ENCODE measurements at regions not wholly inside any gene's neighbourhood (a gene's known extent, or its start where the extent isn't known, plus 50 kb on each side); places are given as distances from the start of the nearest gene placed in this dataset.
"Not testable (repeated sequence)": the region's sequence is repeated elsewhere in the genome, so short reads cannot be mapped to it uniquely, and the experiment has no call there.

- Mint-ChIP-seq H3K36me3 (ENCODE audit: low read depth) (no peaks in the 10 kb centered on the region), H3K4me1 (ENCODE audit: low read depth) (no peaks in the 10 kb centered on the region), H3K27ac (no peak overlapping the region), H3K27me3 (ENCODE audit: low read depth) (no peaks in the 10 kb centered on the region), H3K9me3 (peaks cover 48% of the 10 kb centered on the region), H3K4me3 (ENCODE audit: low read depth) (no peak overlapping the region)
- no peak for DNase-seq (ENCODE audit: low spot score)
- intact Hi-C loops (cut with micrococcal nuclease): no loop called here
Measured at GRCh38 chr7:68943786-68944185, 654.5 kb upstream of the AUTS2 start.

GRCh38 chr7:68955656-68956055, 642.6 kb upstream of the AUTS2 start:
- Mint-ChIP-seq H3K27me3 (ENCODE audit: low read depth) (no peaks in the 10 kb centered on the region), H3K36me3 (ENCODE audit: low read depth) (no peaks in the 10 kb centered on the region), H3K9me3 (peaks cover 52% of the 10 kb centered on the region), H3K4me3 (ENCODE audit: low read depth) (no peak overlapping the region), H3K27ac (no peak overlapping the region), H3K4me1 (ENCODE audit: low read depth) (no peaks in the 10 kb centered on the region)
- DNase-seq (ENCODE audit: low spot score): no peak
- intact Hi-C loops (cut with micrococcal nuclease): no loop called here

DNA sequence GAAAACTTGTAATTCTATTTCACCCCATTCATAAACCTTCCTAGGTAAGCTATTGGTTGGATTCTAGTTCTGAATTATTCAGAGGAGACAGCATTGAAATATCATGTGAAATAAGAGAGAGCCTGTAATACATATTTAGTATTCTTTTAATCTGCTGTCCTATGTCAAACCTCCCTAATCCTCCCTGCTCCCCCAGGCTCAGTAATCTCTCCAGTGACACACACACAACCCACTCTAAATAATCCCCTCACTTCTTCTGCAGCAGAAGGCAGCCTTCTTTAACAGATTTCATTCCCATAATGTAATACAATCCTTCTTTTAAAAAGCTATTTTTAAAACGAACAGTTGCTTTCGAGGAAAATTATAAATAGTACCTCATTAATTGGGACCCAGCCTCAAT, 639.7 kb upstream of the AUTS2 start:
- no peak overlapping the region for H3K27ac Mint-ChIP-seq
- peaks cover 49% of the 10 kb centered on the region for H3K9me3 Mint-ChIP-seq
- no peaks in the 10 kb centered on the region for H3K4me1 Mint-ChIP-seq (ENCODE audit: low read depth)
- intact Hi-C loops (cut with micrococcal nuclease): no loop called here
- no peak overlapping the region for H3K4me3 Mint-ChIP-seq (ENCODE audit: low read depth)
- no peak for DNase-seq (ENCODE audit: low spot score)
- no peaks in the 10 kb centered on the region for H3K36me3 Mint-ChIP-seq (ENCODE audit: low read depth)
- no peaks in the 10 kb centered on the region for H3K27me3 Mint-ChIP-seq (ENCODE audit: low read depth)

DNA sequence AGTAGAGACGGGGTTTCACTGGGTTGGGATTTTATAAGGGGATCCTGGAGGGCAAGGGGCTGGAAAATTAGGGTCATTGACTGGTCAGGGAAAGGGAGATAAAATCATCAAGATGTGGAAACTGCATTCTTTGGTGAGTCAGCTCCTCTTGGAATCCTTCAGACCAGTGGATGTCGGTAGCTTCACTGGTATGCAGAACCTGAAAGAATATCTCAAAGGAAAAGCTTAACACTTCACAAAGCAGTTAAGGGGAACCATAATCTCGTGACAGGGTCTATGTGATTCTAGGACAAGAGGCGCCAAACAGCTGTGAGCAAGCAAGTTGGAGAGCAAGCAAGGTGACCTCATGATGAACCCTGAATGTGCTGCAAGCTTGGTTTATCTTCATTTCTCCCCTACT, 634.7 kb upstream of the AUTS2 start:
- no peak overlapping the region for H3K27ac Mint-ChIP-seq
- no peak for DNase-seq (ENCODE audit: low spot score)

DNA sequence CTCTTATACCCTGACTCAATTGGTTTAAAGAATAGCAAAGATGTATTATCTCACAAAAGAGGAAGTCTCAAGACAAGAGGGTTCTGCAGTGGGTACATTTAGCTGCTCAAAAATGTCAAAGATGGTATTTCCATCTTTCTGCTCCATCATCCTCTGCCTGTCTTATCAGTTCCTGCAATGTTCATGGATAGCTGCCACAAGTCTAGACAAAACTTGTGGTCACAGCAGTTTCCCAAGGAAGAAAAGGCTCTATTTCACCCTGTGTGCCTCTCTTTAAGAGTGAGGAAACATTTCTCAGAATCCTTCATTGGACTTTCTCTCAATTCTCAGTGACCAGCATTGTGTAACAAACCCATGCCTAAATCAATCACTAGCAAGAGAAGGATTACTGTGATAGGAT, 634.2 kb upstream of the AUTS2 start:
- no peak for DNase-seq (ENCODE audit: low spot score)
- no peak overlapping the region for H3K27ac Mint-ChIP-seq
- H3K27me3 Mint-ChIP-seq (ENCODE audit: low read depth): no peaks in the 10 kb centered on the region
- intact Hi-C loops (cut with micrococcal nuclease): no loop called here
- H3K36me3 Mint-ChIP-seq (ENCODE audit: low read depth): no peaks in the 10 kb centered on the region
- no peaks in the 10 kb centered on the region for H3K4me1 Mint-ChIP-seq (ENCODE audit: low read depth)
- no peak overlapping the region for H3K4me3 Mint-ChIP-seq (ENCODE audit: low read depth)
- peaks cover 49% of the 10 kb centered on the region for H3K9me3 Mint-ChIP-seq

More for the DNA sequence above, 634.7 kb upstream of the AUTS2 start:
- intact Hi-C loops (cut with micrococcal nuclease): no loop called here
- H3K4me3 Mint-ChIP-seq (ENCODE audit: low read depth): no peak overlapping the region
- H3K27me3 Mint-ChIP-seq (ENCODE audit: low read depth): no peaks in the 10 kb centered on the region
- H3K36me3 Mint-ChIP-seq (ENCODE audit: low read depth): no peaks in the 10 kb centered on the region
- H3K9me3 Mint-ChIP-seq: peaks cover 51% of the 10 kb centered on the region
- H3K4me1 Mint-ChIP-seq (ENCODE audit: low read depth): no peaks in the 10 kb centered on the region

- H3K4me1 Mint-ChIP-seq (ENCODE audit: low read depth): no peaks in the 10 kb centered on the region
- H3K4me3 Mint-ChIP-seq (ENCODE audit: low read depth): no peak overlapping the region
- no peaks in the 10 kb centered on the region for H3K27me3 Mint-ChIP-seq (ENCODE audit: low read depth)
- peaks cover 54% of the 10 kb centered on the region for H3K9me3 Mint-ChIP-seq
- intact Hi-C loops (cut with micrococcal nuclease): no loop called here
- DNase-seq (ENCODE audit: low spot score): no peak
- H3K36me3 Mint-ChIP-seq (ENCODE audit: low read depth): no peaks in the 10 kb centered on the region
- H3K27ac Mint-ChIP-seq: no peak overlapping the region
Measured at GRCh38 chr7:68965351-68965750, 632.9 kb upstream of the AUTS2 start.

- Mint-ChIP-seq H3K36me3 (ENCODE audit: low read depth) (no peaks in the 10 kb centered on the region), H3K4me1 (ENCODE audit: low read depth) (no peaks in the 10 kb centered on the region), H3K27me3 (ENCODE audit: low read depth) (no peaks in the 10 kb centered on the region), H3K27ac (no peak overlapping the region), H3K4me3 (ENCODE audit: low read depth) (no peak overlapping the region), H3K9me3 (peaks cover 67% of the 10 kb centered on the region)
- no peak for DNase-seq (ENCODE audit: low spot score)
- intact Hi-C loops (cut with micrococcal nuclease): no loop called here
Measured at GRCh38 chr7:68967598-68967997, 630.7 kb upstream of the AUTS2 start.

- intact Hi-C loops (cut with micrococcal nuclease): no loop called here
- Mint-ChIP-seq H3K36me3 (ENCODE audit: low read depth) (no peaks in the 10 kb centered on the region), H3K27me3 (ENCODE audit: low read depth) (no peaks in the 10 kb centered on the region), H3K4me1 (ENCODE audit: low read depth) (no peaks in the 10 kb centered on the region), H3K4me3 (ENCODE audit: low read depth) (no peak overlapping the region), H3K9me3 (peaks cover 61% of the 10 kb centered on the region), H3K27ac (no peak overlapping the region)
- no peak for DNase-seq (ENCODE audit: low spot score)
Measured at GRCh38 chr7:68969571-68969970, 628.7 kb upstream of the AUTS2 start.

GRCh38 chr7:68971634-68972340, 626.5 kb upstream of the AUTS2 start:
- intact Hi-C loops (cut with micrococcal nuclease): no loop called here
- Mint-ChIP-seq H3K9me3 (peaks cover 63% of the 10 kb centered on the region), H3K27me3 (ENCODE audit: low read depth) (no peaks in the 10 kb centered on the region), H3K36me3 (ENCODE audit: low read depth) (no peaks in the 10 kb centered on the region), H3K4me1 (ENCODE audit: low read depth) (no peaks in the 10 kb centered on the region), H3K27ac (no peak overlapping the region), H3K4me3 (ENCODE audit: low read depth) (no peak overlapping the region)
- DNase-seq (ENCODE audit: low spot score): no peak

DNA sequence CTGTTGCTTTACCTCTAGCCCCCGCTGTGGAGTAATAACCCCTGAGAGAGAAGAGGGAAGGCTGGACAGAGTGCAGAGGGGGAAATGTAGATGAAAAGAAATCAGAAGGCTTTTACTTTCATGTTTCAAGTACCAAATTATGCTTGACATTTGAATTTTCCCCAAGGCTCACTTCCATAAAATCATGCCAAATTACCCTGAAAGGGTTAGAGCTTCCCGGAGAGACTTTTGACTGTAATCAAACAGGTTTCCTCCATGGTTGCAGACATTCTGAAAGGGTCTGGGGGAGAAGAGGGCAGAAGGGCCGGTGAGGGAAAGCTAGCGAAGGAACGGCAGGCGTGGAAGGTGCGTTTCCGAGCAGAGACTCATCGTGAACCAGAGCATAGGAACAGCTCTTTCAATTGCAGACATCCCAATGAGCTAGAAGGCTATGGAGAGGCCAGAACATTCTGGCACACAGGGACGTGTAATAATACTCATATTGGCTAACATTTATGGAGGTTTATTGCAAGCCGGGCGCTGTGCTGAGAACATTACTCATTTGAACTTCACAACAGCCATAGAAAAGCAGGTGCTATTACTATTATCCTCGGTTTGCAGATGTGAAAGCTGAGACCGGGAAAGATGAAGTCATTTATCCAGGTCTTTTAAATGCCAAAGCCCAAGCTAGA, 620.8 kb upstream of the AUTS2 start:
- no peak for DNase-seq (ENCODE audit: low spot score)
- Mint-ChIP-seq H3K36me3 (ENCODE audit: low read depth) (no peaks in the 10 kb centered on the region), H3K4me1 (ENCODE audit: low read depth) (no peaks in the 10 kb centered on the region), H3K27ac (no peak overlapping the region), H3K4me3 (ENCODE audit: low read depth) (no peak overlapping the region), H3K27me3 (ENCODE audit: low read depth) (no peaks in the 10 kb centered on the region), H3K9me3 (peaks cover 66% of the 10 kb centered on the region)
- intact Hi-C loops (cut with micrococcal nuclease): no loop called here

GRCh38 chr7:68978710-68979109, 619.6 kb upstream of the AUTS2 start:
- Mint-ChIP-seq H3K36me3 (ENCODE audit: low read depth) (no peaks in the 10 kb centered on the region), H3K4me3 (ENCODE audit: low read depth) (no peak overlapping the region)

DNA sequence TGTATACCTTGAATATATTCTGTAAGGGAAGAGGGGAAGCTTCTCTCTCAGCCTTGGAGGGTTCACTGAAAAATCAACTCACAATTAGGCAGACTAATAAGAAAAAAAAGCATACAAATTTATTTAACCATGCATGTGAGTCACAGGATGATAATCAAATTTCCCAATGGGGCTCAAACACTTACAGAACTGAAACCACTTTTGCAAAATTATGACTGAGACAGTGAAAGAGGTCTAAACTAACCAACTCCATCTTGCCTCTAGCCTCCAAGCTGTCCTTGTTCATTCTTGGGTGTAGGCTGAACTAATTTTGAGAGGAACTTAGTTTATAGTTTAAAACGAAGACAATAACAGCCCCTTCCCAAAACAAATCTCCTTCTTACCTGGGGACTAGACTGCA, 618.3 kb upstream of the AUTS2 start:
- H3K4me3 Mint-ChIP-seq (ENCODE audit: low read depth): no peak overlapping the region
- H3K9me3 Mint-ChIP-seq: peaks cover 70% of the 10 kb centered on the region
- H3K4me1 Mint-ChIP-seq (ENCODE audit: low read depth): no peaks in the 10 kb centered on the region
- H3K36me3 Mint-ChIP-seq (ENCODE audit: low read depth): no peaks in the 10 kb centered on the region
- no peaks in the 10 kb centered on the region for H3K27me3 Mint-ChIP-seq (ENCODE audit: low read depth)
- H3K27ac Mint-ChIP-seq: no peak overlapping the region
- intact Hi-C loops (cut with micrococcal nuclease): no loop called here
- no peak for DNase-seq (ENCODE audit: low spot score)

More at GRCh38 chr7:68978710-68979109, 619.6 kb upstream of the AUTS2 start:
- no peak overlapping the region for H3K27ac Mint-ChIP-seq
- H3K9me3 Mint-ChIP-seq: peaks cover 69% of the 10 kb centered on the region
- H3K4me1 Mint-ChIP-seq (ENCODE audit: low read depth): no peaks in the 10 kb centered on the region
- DNase-seq (ENCODE audit: low spot score): no peak
- intact Hi-C loops (cut with micrococcal nuclease): no loop called here
- H3K27me3 Mint-ChIP-seq (ENCODE audit: low read depth): no peaks in the 10 kb centered on the region

GRCh38 chr7:68980432-68980831, 617.8 kb upstream of the AUTS2 start:
- H3K4me3 Mint-ChIP-seq (ENCODE audit: low read depth); H3K4me1 Mint-ChIP-seq (ENCODE audit: low read depth); H3K27me3 Mint-ChIP-seq (ENCODE audit: low read depth); DNase-seq (ENCODE audit: low spot score); H3K27ac Mint-ChIP-seq; intact Hi-C loops (cut with micrococcal nuclease); H3K36me3 Mint-ChIP-seq (ENCODE audit: low read depth): not testable (repeated sequence)
- peaks cover 73% of the 10 kb centered on the region for H3K9me3 Mint-ChIP-seq
